Central memory CD4-positive, alpha-beta T cell (primary cell): ENCODE measurements at regions not wholly inside any gene's neighbourhood (a gene's known extent, or its start where the extent isn't known, plus 50 kb on each side); places are given as distances from the start of the nearest gene placed in this dataset.

Source experiments
- DNase-seq: peaks from one replicate; pipeline ENCODE4 v3.0.0; 2022

GRCh38 chr6:43880236-43881137 lies 110.5 kb downstream of the VEGFA start:
- DNase-seq: no peak

DNA sequence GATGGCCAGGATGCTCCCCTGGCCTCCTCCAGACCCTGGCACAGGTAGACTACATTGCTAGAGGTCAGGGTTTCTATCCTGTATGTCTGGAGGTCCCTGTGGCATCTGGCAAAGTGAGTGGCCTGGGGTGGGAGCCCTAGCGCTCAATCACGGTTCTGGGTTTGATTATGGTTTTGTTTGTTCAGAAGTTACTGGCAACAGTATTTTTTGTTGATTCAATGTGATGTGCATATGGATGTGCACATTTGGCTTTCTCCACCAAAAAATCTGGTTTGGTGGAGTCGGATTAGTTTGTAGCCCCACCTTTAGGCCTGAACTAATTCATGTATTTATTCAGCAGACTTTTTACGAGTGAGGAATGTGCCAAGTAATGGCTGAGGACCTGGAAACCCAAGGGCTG lies 109.7 kb downstream of the VEGFA start:
- DNase-seq: no peak

GRCh38 chr6:43878823-43879495 lies 108.9 kb downstream of the VEGFA start:
- no peak for DNase-seq

- no peak for DNase-seq
Measured at GRCh38 chr6:43878127-43878634, 108.2 kb downstream of the VEGFA start.

DNA sequence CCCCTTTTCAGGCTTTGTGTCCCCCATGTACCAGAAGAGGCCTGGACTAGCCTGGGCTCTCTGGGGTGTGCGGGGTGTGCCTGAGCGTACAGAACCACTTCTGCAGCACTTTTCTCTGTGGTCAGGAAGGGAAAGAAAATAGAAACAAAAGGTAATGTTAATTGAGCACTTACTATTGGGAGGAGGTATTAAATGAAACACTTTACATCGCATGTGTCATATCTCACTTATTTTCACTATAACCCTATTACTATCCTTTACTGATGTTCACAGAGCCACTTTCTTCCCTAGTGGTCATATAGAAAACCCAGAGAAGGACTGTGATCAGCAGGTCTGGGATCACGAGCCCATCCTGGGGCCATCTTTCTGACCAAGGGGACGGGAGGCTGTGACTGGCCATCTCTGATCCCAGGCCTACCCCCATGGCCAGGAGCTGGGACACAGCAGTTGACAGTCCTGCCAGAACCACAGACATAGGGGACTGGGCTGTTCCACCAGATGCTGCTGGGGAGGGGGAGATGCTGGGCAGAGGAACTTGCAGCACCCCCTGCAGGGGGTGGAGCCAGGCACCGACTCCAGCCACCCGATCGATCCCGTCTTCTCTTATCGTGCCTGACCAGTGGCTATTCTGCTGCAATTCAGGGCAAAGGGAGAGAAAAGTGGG lies 107.6 kb downstream of the VEGFA start:
- no peak for DNase-seq

DNA sequence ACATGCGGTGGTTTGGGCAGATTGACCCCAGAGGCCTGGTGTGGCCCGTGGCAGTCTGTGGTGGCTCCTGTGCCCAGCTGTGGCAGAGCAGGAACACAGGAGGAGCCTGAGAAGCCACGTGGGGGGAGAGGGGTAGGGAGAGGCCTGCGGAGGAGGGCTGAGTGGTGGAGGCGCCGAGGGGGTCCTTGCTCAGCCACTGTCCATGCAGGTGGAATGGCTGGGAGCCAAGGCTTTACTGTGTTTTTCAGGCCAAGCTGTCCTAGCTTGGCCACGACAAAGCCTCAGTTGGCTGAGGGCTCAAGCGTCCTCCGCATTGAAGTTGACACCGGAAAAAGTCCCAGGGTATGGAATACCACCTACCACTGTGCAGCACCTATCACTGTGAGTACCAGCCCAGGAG lies 107.0 kb downstream of the VEGFA start:
- DNase-seq: no peak

DNA sequence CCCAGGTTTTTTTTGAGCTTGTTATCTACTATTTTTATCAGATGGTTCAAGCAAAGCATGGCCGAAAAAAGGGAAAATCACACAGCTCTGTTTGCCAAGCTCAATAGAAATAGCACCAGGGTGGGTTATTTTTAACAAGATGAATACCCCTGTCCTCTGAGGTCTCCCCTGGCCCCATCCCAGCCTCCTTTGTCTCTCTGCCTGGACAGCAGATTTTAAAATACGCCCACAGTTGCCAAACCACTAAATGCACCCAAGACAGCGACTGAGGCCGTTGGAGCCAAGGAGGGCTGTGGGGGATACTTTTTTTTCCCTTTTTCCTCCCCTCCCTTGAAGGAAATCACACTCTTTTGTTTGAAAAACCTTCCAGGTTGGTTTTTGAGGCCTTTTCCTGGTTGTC lies 106.6 kb downstream of the VEGFA start:
- no peak for DNase-seq

- DNase-seq: no peak
Measured at GRCh38 chr6:43875849-43876572, 106.0 kb downstream of the VEGFA start.

GRCh38 chr6:43874814-43875590 lies 105.0 kb downstream of the VEGFA start:
- DNase-seq: no peak

DNA sequence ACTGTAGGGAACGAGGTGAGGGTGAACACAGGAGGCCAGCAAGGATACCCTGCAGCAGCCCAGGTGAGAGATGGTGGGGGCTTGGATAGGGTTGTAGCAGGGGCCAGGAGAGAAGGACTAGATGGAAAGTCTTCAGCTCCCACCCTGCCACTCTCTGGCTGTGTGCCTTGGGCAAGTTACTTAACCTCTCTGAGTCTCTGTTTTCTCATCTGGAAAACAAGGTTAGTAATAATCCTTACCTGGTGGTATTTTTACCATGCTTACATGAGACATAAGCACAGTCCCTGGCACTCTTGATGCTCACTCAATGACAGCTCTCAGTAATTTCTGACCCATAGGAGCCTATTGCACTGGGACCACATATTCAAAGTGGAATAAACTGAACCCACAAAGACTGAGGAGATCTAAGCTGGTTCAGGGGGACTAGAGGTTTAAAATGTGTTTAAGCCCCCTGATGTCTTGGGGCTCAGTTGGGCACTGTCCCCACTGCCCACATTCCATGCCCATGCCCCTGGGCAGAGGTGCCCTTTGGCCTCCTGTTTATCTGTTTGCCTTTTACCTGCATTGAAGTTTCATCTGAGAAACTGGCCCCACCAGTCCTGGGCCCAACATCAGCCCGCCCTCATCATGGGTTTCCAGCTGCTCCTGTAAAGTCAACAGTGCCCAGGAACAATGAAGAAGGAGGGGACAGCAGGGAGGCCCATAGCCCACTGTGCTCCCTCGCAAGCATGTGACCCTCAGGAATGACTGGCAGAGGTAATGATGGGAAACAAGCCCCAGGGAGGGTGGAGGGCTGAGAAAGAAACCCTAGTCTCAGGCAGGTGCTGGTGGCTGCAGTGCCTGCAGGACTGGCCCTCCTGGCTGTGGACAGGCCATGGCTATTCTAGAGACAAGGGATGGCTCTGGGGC lies 104.0 kb downstream of the VEGFA start:
- no peak for DNase-seq

DNA sequence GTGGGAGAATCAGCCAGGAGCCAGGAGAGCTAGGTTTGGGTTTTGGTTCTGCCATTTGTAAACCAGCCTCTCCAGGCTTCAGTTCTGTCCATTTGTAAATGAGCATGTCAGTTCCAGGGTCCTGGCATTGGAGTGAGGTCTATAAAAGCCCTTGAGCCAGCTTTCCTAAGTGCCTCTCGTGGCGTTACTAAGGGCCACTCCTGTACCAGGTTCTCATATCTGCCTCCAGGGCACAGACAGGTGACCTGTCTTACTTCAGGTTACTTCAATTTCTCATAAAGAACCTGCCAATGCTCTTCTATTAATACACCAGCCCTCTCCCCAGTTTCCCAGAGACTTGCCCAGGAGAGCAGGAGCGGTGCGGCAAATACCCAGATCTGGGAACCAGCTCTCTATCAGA lies 101.9 kb downstream of the VEGFA start:
- DNase-seq: no peak

DNA sequence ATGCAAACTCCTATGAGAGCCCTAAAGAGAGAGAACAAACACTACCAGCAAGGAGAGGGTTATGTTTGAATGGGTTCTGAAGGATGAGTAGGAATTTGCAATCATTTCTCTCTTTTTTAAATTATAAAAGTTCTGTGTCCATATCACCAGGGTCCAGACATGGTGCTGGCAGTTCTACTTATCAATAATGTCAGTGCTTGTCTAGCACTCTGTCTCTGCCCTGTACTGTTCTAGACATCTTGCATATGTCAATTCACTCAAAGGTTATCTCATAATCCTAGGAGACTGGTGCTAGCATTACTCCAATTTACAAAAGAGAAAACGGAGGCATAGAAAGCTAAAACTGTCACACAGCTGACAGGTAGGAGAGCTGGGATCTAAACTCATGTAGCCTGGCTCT lies 101.3 kb downstream of the VEGFA start:
- DNase-seq: no peak

- DNase-seq: no peak
Measured at GRCh38 chr6:43870660-43871061, 100.7 kb downstream of the VEGFA start.

GRCh38 chr6:43869792-43870659 lies 100.0 kb downstream of the VEGFA start:
- no peak for DNase-seq

GRCh38 chr6:43869079-43869710 lies 99.2 kb downstream of the VEGFA start:
- DNase-seq: no peak

GRCh38 chr6:43868467-43868866 lies 98.5 kb downstream of the VEGFA start:
- DNase-seq: no peak

GRCh38 chr6:43867996-43868395 lies 98.0 kb downstream of the VEGFA start:
- no peak for DNase-seq

DNA sequence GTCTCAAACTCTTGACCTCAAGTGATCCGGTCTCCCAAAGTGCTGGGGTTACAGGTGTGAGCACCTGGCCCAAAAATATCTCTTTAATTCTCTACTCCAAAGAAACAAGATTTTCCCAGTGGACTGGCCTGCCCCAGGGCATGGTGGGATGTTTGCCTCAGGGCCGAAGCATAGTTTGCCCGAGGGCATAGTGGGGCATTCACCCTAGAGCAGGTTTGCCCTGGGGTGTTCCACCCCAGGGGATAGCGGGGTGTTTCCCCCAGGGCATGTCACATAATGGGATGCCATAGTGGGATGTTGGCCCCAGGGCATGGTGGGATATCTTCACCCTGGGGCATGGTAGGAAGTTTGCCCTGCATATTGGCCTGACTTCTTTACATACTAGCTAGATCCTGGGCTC lies 97.2 kb downstream of the VEGFA start:
- DNase-seq: no peak

- no peak for DNase-seq
Measured at GRCh38 chr6:43865932-43866645, 96.1 kb downstream of the VEGFA start.
